ENCODE measurements at regions not wholly inside any gene's neighbourhood (a gene's known extent, or its start where the extent isn't known, plus 50 kb on each side); places are given as distances from the start of the nearest gene placed in this dataset.

DNA sequence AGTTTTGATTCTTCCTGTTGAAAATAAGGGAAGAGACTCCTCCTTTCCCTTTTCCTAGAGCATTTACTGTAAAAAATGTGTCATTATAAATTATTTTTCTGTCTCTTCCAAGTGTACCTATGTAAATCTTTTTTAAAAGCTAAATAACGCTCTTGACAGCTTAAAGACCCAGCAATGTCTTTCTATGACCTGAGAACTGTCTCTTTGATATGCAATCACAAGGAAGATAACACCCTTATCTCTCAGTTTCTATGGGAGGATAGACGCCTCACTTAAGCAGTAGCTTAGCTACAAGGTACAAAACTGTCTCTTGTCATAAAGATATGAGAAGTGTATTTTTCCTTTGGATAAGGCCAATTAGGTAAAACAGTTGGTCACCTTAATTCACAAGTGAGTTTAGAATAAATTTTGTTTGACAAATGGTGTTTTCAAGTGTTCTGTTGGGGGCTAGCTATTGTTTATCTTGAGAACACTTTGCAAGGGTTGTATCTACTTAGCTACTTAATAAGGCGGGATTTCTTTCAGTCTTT is 980.6 kb upstream of the EYS start:
- Histone ChIP-seq H3K4me1 (ENCODE audit: control insufficient read depth, extremely low read depth, insufficient read depth, low read length) (no peaks in the 10 kb centered on the region), H3K4me2 (ENCODE audit: insufficient read depth, low read length) (no peak overlapping the region), H3K9ac (replicated peaks; ENCODE audit: extremely low read depth, insufficient read depth, low read length) (no peak overlapping the region), H3K9me3 (replicated peaks; ENCODE audit: control insufficient read depth, insufficient read depth, low read length) (no peaks in the 10 kb centered on the region), H3K9me1 (replicated peaks; ENCODE audit: control insufficient read depth, extremely low read depth, insufficient read depth, low read length) (no peaks in the 10 kb centered on the region), H3K4me3 (replicated peaks in 1 of 3; ENCODE audit: insufficient read depth in 1 of 3, low read depth in 1 of 3, low read length in 3 of 3) (no peak overlapping the region), H2AFZ (ENCODE audit: low read depth, low read length) (no peak overlapping the region), H4K20me1 (replicated peaks; ENCODE audit: control insufficient read depth, extremely low read depth, insufficient read depth, low read length) (no peaks in the 10 kb centered on the region), H3K27ac (ENCODE audit: insufficient read depth, low read depth, low read length) (no peak overlapping the region), H3K36me3 (ENCODE audit: control insufficient read depth in 2 of 2, extremely low read depth in 1 of 2, insufficient read depth in 2 of 2, low read length in 2 of 2) (no peaks in the 10 kb centered on the region), H3K27me3 (ENCODE audit: control insufficient read depth in 2 of 2, insufficient read depth in 2 of 2, low read length in 2 of 2) (no peaks in the 10 kb centered on the region), H3K79me2 (ENCODE audit: control insufficient read depth, insufficient read depth, low read length) (no peaks in the 10 kb centered on the region)
- dilution Hi-C loops (cut with MboI; ENCODE audit: extremely low pct_ligation_motif_present, low sequenced_read_pairs): no loop called here
- POLR2A ChIA-PET: no interaction called here
- DNase-seq (ENCODE audit: low read depth, low spot score) (no peak), FAIRE-seq (no peak)
- intact Hi-C loops (cut with micrococcal nuclease): no loop called here
- TF ChIP-seq MYC (IDR thresholded peaks at IDR 0.05; ENCODE audit: low read depth, low read length) (no peak), POLR2A (IDR thresholded peaks at IDR 0.05; ENCODE audit: low read depth, low read length) (no peak), POLR2AphosphoS5 (IDR thresholded peaks at IDR 0.05; ENCODE audit: insufficient read depth, low read depth, low read length) (no peak), GATA2 (IDR thresholded peaks at IDR 0.05; ENCODE audit: insufficient read depth, insufficient read length, low read depth, low read length) (no peak), FOS (IDR thresholded peaks at IDR 0.05; ENCODE audit: borderline replicate concordance, insufficient read depth, low read length) (no peak), JUN (IDR thresholded peaks at IDR 0.05; ENCODE audit: borderline replicate concordance, insufficient read depth, insufficient read length, low read depth) (no peak), EZH2 (IDR thresholded peaks at IDR 0.05; ENCODE audit: borderline replicate concordance, low read depth, low read length, severe bottlenecking) (no peak)
- TF ChIP-seq, protein P1, sequence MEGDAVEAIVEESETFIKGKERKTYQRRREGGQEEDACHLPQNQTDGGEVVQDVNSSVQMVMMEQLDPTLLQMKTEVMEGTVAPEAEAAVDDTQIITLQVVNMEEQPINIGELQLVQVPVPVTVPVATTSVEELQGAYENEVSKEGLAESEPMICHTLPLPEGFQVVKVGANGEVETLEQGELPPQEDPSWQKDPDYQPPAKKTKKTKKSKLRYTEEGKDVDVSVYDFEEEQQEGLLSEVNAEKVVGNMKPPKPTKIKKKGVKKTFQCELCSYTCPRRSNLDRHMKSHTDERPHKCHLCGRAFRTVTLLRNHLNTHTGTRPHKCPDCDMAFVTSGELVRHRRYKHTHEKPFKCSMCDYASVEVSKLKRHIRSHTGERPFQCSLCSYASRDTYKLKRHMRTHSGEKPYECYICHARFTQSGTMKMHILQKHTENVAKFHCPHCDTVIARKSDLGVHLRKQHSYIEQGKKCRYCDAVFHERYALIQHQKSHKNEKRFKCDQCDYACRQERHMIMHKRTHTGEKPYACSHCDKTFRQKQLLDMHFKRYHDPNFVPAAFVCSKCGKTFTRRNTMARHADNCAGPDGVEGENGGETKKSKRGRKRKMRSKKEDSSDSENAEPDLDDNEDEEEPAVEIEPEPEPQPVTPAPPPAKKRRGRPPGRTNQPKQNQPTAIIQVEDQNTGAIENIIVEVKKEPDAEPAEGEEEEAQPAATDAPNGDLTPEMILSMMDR (IDR thresholded peaks at IDR 0.05; ENCODE audit: extremely low read depth in 1 of 2, insufficient read depth in 1 of 2, low read depth in 1 of 2, low read length in 2 of 2): no peak
- TF ChIP-seq, protein P2, sequence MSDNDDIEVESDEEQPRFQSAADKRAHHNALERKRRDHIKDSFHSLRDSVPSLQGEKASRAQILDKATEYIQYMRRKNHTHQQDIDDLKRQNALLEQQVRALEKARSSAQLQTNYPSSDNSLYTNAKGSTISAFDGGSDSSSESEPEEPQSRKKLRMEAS (IDR thresholded peaks at IDR 0.05; ENCODE audit: insufficient read depth, insufficient read length): no peak
- BruUV-seq (replicated peaks): no TSS peak
- CTCF ChIA-PET: no interaction called here

Measured in endothelial cell of umbilical vein (primary cell).